GM21367 (cell line): ENCODE measurements at regions not wholly inside any gene's neighbourhood (a gene's known extent, or its start where the extent isn't known, plus 50 kb on each side); places are given as distances from the start of the nearest gene placed in this dataset.
"Not testable (repeated sequence)": the region's sequence is repeated elsewhere in the genome, so short reads cannot be mapped to it uniquely, and the experiment has no call there.

Experiments used
- ATAC-seq: cut with Tn5 transposase; IDR thresholded peaks from one replicate; pipeline ENCODE4 v1.9.1; 2021; ENCODE audit not compliant: unreplicated experiment

DNA sequence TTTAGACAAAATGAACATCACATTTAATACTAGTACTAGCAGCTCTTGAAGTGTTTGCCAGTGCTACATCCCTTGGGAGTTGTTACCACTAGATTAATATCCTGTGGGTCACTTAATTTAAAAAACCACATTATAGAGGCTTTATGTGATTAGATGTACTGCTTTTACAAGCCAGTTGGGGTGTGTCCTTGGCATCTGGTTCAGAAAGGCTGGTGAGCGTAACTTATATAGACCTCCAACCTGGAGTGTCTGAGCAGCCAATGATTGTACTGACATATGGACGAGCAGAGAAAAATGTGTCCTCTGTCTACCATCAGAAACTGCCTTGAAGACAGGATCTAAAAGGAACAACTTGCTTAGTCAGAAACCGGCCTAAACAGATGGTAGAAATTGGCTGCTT is 306.2 kb upstream of the ATP11B start:
- no peak for ATAC-seq

- no peak for ATAC-seq
Observed at GRCh38 chr3:182487611-182488010, 305.7 kb upstream of the ATP11B start.

DNA sequence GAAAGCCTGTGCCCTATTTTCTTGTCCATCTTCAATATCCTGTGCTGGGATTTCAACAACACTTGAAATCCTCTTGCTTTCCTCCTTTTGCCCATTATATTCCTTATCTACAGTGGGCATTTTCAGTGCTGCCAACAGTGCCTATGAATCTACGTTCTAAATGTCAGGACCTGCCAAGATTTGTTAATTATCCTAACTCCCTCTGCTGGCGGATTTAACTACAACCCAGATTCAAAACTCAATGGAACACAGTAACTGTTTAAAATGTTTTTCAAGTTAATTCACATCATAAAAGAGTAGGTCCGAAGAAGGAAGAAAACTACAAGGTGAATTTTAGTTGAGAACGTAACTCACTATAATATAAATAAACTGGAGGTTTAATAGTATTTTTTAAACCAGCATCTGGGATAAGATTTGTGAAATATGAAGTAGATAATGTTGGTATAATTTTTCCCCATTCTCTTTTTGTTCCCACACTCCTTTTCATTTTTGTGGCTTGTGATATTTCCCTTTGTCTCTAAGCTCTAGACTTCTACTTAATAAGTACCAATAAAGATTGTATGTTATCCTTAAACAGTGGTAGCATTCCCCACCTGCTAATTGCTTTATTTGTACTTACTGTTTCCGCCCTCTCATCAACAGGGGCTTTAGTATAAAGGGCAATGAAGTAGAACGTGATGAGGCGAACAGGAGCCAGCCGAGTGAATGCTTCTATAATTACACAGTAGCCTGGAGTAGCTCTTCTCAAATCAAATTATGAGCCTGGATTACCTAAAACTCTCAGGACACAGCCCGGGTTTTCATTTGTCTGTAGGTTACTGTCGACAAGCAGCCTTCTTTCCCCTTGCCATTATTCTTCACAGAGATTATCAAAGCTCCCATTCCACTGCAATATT is 302.5 kb upstream of the ATP11B start:
- ATAC-seq: no peak

- ATAC-seq: no peak
Observed at GRCh38 chr3:182491577-182491976, 301.7 kb upstream of the ATP11B start.

DNA sequence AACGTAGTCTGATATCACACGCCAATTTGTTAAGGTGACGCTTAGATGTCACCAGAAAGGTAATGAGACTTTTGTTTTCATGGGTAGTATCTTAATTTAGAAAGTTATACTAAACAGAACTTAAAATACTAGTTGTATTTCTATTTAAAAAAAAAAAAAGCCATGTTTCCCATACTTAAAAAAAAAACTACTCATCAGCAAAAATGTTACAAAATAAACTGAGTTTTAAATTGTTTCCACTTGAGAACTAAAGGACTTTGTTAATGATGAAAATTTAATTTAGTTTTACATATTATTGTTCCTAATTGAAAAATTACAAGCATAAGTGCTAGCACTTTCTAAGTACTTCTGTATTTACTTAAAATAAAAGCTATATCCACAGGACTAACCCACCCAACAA is 300.8 kb upstream of the ATP11B start:
- ATAC-seq: no peak

- no peak for ATAC-seq
Observed at GRCh38 chr3:182500289-182500688, 293.0 kb upstream of the ATP11B start.

DNA sequence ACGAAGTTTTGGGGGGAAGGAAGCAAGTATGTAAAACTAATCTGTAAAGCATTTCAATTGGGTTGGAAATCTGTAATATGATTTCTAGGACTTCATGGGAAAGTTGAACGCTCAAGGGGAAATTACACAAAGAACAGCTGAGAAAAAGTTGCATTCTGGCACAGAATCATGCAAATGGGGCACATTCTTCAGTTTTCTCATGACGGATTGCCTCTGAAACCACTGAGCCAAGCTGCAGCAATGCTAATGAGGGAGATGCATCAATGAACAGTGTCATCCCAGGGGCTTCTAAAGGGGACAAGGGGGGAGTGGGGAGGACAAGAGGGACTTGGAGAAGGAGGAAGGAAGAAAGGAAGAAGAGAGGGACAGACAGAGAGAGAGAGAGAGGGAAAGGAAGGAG is 291.4 kb upstream of the ATP11B start:
- ATAC-seq: no peak

DNA sequence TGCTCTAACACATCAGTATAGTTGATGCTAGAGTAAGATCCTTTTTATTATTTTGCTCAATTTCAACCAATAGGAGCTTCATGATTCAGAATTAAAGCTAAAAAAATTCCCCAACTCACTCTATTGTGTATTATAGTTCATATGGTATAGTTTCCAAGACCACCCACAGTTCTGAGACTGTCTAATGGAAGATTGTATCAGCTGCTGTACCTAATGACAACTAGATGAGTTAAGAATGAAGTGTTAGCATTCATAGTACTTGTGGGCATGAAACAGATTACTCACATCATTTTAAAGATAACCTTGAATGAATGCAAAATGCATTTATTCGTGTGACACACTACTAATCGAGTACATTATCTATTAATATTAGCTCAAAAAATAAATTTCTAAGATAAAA is 289.9 kb upstream of the ATP11B start:
- ATAC-seq: no peak

- ATAC-seq: no peak
Observed at GRCh38 chr3:182508919-182509711, 284.2 kb upstream of the ATP11B start.

- no peak for ATAC-seq
Observed at GRCh38 chr3:182509844-182510460, 283.4 kb upstream of the ATP11B start.

DNA sequence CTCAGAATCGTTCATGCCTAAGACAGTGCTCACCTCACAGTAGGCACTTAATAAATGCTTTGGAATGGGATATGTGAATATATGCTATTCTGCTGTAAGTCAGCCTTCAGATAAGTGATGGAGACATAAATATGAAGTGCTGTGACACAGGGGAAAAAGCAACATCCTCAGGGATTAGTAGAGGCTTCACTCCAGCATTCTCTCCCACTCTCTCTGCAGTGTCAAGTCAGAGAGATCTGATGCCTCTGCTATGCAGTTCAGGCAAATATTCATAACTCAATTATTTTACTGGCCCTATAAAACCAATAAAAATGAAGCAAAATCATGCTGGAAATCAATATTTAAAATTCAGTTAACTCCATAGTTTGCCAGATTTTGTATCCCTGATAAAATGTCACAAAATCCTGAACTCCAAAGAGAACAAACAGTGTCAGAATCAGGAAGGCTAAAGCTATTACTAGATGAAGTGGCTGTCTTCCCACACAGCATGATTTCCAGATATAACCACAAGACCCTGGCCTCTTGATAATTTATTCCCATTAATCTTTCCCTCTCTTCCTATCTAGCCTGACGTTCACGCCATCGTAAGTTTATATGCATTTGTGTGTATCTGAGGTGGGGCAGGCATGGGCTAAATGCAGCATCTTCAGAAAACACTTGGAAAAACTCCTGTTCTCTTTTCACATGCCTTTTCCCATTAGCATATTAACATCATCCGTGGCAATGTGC is 278.9 kb upstream of the ATP11B start:
- no peak for ATAC-seq

GRCh38 chr3:182516597-182517336 is 276.5 kb upstream of the ATP11B start:
- no peak for ATAC-seq

GRCh38 chr3:182519569-182519968 is 273.7 kb upstream of the ATP11B start:
- ATAC-seq: no peak

GRCh38 chr3:182521339-182521738 is 272.0 kb upstream of the ATP11B start:
- ATAC-seq: no peak

DNA sequence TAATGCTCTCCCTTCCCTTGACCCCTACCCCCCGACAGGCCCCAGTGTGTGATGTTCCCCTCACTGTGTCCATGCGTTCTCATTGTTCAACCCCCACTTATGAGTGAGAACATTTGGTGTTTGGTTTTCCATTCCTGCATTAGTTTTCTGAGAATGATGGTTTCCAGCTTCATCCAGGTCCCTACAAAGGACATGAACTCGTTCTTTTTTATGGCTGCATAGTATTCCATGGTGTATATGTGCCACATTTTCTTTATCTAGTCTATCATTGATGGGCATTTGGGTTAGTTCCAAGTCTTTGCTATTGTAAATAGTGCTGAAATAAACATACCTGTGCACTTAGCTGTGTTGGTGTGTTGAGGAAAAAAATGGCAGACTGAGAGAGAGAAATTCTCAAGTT is 269.9 kb upstream of the ATP11B start:
- ATAC-seq: not testable (repeated sequence)

- ATAC-seq: no peak
Observed at GRCh38 chr3:182523836-182524235, 269.5 kb upstream of the ATP11B start.

DNA sequence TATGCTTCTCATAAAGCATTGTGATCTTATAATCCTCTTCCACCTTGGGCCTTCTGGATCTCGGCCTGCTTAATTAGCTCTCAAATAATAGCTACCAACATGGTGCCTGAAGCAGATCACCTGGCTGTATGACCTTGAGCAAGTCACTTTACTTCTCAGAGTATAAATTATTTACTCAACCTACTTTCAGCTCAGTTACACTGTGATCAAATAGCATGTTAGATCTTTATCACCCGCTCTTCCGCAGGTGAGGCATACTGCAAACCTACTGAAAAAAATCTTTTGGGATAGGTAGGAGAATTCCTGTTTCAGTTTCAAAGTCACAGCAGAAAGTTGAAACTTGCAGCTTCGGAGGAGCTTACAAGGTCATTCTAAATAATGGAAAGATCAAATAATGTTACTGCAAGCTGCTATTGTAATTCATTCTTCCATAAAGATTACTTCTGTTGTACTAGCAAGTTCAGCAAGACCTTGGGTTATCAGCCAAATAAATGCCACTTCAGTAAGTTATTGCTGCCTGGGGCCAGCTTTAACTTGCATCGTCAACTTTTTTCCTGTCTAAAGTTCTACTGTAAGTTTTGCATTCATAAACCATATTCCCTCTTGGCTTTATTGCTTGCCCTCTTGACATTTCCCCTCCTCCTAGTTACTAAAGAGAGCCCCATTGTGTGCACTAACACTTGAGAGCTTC is 268.4 kb upstream of the ATP11B start:
- ATAC-seq: no peak

DNA sequence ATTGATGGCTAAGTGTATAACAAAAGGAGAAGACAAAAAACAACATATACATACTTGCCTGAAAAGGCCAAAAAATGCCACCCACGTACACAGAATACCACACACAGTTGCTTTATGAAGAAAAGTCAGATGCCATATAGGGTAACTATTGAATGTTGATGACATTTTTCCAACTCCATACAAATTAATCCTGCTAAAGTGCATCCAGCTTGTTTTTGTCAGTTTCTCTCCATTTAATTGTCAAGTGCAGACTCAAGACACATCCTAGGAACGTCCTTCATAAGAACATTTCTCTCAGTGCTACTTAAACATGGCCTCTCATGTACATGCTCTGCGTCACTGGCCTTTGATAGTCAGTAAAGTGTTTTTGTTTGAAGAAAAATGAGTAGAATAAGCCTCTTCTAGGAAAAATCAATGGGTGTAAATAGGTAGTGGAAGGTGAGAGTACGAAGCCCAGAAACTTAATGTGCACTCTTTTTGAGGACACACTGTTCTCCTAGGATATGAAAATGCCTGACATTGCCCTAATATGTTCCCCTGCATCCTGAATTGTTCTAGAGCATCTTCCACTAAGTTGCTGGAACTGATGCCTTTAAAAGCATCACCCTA is 267.4 kb upstream of the ATP11B start:
- ATAC-seq: no peak

DNA sequence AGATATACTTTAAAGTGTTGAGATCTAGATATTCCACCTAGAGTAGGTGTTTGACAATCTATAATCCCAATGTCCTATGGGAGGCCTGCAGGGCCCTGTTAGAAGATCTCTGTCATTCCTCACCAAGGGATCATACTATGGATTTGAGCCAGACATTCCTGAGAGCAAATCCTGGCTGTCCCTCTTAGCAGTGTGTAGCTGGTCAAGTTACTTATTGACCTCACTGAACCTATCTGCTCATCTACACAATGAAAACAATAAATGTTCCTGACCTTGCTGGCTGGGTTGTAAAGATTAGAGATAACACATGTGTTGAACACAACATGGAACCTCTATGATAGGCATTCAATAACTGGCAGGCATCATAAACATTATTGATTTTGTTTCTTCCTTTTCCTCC is 265.6 kb upstream of the ATP11B start:
- ATAC-seq: no peak
